K562 (cell line): ENCODE measurements at regions not wholly inside any gene's neighbourhood (a gene's known extent, or its start where the extent isn't known, plus 50 kb on each side); places are given as distances from the start of the nearest gene placed in this dataset.

Source experiments
- GTF2F1 ChIP-seq: IDR thresholded peaks from 2 replicates; pipeline ENCODE4 v1.6.1; 2011; ENCODE audit warnings: low read depth, low read length, improper control_type of control experiment
- PREB ChIP-seq: sonication (generic); formaldehyde crosslinking; IDR thresholded peaks from 2 replicates; pipeline ENCODE4 v1.8.1; 2023; ENCODE audit warnings: mild to moderate bottlenecking, missing genetic modification reagents

GRCh38 chr7:67597161-67597560 lies 600.5 kb downstream of the TYW1 start:
- TF ChIP-seq GTF2F1 (no peak), PREB (no peak)
